ENCODE measurements at regions not wholly inside any gene's neighbourhood (a gene's known extent, or its start where the extent isn't known, plus 50 kb on each side); places are given as distances from the start of the nearest gene placed in this dataset.
"Not testable (repeated sequence)": the region's sequence is repeated elsewhere in the genome, so short reads cannot be mapped to it uniquely, and the experiment has no call there.

- DNase-seq, result peak; percentile 13
Observed at GRCh38 chr13:40345654-40346372, 320.6 kb downstream of the FOXO1 start.

GRCh38 chr13:40346592-40346991, 319.8 kb downstream of the FOXO1 start:
- DNase-seq, result no peak

- DNase-seq, result no peak
Observed at GRCh38 chr13:40348096-40348679, 318.3 kb downstream of the FOXO1 start.

- DNase-seq, result no peak
Observed at GRCh38 chr13:40350283-40350992, 316.0 kb downstream of the FOXO1 start.

GRCh38 chr13:40351537-40352379, 314.7 kb downstream of the FOXO1 start:
- DNase-seq, result peak; percentile 29

- DNase-seq, result no peak
Observed at GRCh38 chr13:40352380-40352778, 314.1 kb downstream of the FOXO1 start.

GRCh38 chr13:40352802-40353562, 313.5 kb downstream of the FOXO1 start:
- peak; percentile 23 for DNase-seq

- DNase-seq, result no peak
Observed at GRCh38 chr13:40355126-40355724, 311.2 kb downstream of the FOXO1 start.

GRCh38 chr13:40356011-40356410, 310.4 kb downstream of the FOXO1 start:
- no peak for DNase-seq

GRCh38 chr13:40356458-40356857, 310.0 kb downstream of the FOXO1 start:
- DNase-seq, result not testable (repeated sequence)

GRCh38 chr13:40362502-40362901, 303.9 kb downstream of the FOXO1 start:
- no peak for DNase-seq

- DNase-seq, result no peak
Observed at GRCh38 chr13:40363653-40364052, 302.8 kb downstream of the FOXO1 start.

GRCh38 chr13:40366119-40366518, 300.3 kb downstream of the FOXO1 start:
- DNase-seq, result no peak

GRCh38 chr13:40368127-40368891, 298.1 kb downstream of the FOXO1 start:
- DNase-seq, result no peak

- peak; percentile 52 for DNase-seq
Observed at GRCh38 chr13:40370661-40371060, 295.8 kb downstream of the FOXO1 start.

- peak; percentile 54 for DNase-seq
Observed at GRCh38 chr13:40371531-40372125, 294.8 kb downstream of the FOXO1 start.

GRCh38 chr13:40373608-40374007, 292.8 kb downstream of the FOXO1 start:
- not testable (repeated sequence) for DNase-seq

- DNase-seq, result peak; percentile 60
Observed at GRCh38 chr13:40375489-40376171, 290.8 kb downstream of the FOXO1 start.

GRCh38 chr13:40376296-40376849, 290.1 kb downstream of the FOXO1 start:
- no peak for DNase-seq

All from eye (tissue), 1 donor.